Tibial nerve (tissue), 4 donors: ENCODE measurements at regions not wholly inside any gene's neighbourhood (a gene's known extent, or its start where the extent isn't known, plus 50 kb on each side); places are given as distances from the start of the nearest gene placed in this dataset.

Experiments
- EP300 ChIP-seq, 2 donors: sonication (generic); formaldehyde crosslinking; IDR thresholded peaks; one replicate each; pipeline ENCODE4 v1.6.1; 2017; ENCODE audit warnings: antibody characterized with exemption in 2 of 2, mild to moderate bottlenecking in 1 of 2
- POLR2A ChIP-seq, 2 donors: fragments of 450-650 bp; IDR thresholded peaks; one replicate each; pipeline ENCODE4 v1.6.1; 2017; ENCODE audit warnings: antibody characterized with exemption in 2 of 2, mild to moderate bottlenecking in 2 of 2, moderate library complexity in 2 of 2
- TF ChIP-seq, protein P1 (sequence below), 5 experiments: fragments of 200-600 bp in 3 of 5; fragments of 450-650 bp in 2 of 5; sonication (generic) in 3 of 5; IDR thresholded peaks; one replicate each; pipeline ENCODE4 v1.5.1; 2016 to 2019; ENCODE audit warnings: antibody characterized with exemption in 5 of 5, mild to moderate bottlenecking in 3 of 5, moderate library complexity in 2 of 5

DNA sequence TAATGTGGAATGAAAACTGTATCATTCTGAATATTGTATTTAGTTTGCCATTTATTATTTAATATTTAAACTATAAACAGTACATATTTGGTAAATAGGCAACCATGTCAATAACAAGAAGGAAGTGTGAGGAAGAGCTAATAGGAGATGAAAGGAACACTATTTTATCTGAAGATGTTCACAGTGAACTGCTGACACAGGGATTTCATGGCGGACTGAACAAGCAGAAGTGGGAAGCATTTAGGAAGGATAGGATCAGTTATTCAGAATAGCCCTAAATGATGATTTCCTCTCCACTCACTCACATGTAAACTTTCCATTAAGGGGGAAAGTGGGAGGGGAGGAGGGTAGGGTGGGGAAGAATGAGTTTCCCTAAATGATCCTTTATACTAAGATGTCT lies 682.4 kb downstream of the TOX3 start:
- TF ChIP-seq, protein P1, sequence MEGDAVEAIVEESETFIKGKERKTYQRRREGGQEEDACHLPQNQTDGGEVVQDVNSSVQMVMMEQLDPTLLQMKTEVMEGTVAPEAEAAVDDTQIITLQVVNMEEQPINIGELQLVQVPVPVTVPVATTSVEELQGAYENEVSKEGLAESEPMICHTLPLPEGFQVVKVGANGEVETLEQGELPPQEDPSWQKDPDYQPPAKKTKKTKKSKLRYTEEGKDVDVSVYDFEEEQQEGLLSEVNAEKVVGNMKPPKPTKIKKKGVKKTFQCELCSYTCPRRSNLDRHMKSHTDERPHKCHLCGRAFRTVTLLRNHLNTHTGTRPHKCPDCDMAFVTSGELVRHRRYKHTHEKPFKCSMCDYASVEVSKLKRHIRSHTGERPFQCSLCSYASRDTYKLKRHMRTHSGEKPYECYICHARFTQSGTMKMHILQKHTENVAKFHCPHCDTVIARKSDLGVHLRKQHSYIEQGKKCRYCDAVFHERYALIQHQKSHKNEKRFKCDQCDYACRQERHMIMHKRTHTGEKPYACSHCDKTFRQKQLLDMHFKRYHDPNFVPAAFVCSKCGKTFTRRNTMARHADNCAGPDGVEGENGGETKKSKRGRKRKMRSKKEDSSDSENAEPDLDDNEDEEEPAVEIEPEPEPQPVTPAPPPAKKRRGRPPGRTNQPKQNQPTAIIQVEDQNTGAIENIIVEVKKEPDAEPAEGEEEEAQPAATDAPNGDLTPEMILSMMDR (IDR thresholded peaks at IDR 0.05), result no peak
- TF ChIP-seq POLR2A (IDR thresholded peaks at IDR 0.05) (no peak), EP300 (IDR thresholded peaks at IDR 0.05) (no peak)
